Neural cell (in vitro differentiated cells): ENCODE measurements at regions not wholly inside any gene's neighbourhood (a gene's known extent, or its start where the extent isn't known, plus 50 kb on each side); places are given as distances from the start of the nearest gene placed in this dataset.

Experiments
- H2AFZ ChIP-seq: fragments of 200-600, 300-800 bp; sonication (generic), shearing (Covaris generic); 2 replicates; pipeline ENCODE4 v1.6.0; 2014; ENCODE audit warnings: low read depth, mild to moderate bottlenecking, antibody characterized with exemption, low read length, moderate library complexity
- H3F3A ChIP-seq: fragments of 200-600 bp; shearing (Covaris generic); 2 replicates; pipeline ENCODE4 v1.6.1; 2016; ENCODE audit warnings: mild to moderate bottlenecking, moderate library complexity, mixed read lengths, antibody characterized with exemption, low read length; ENCODE audit not compliant: insufficient read depth, poor library complexity, severe bottlenecking
- H3K27ac ChIP-seq: fragments of 200-600, 300-800 bp; sonication (generic), shearing (Covaris generic); 2 replicates; pipeline ENCODE4 v1.5.1; 2014; ENCODE audit warnings: mild to moderate bottlenecking, low read length, moderate library complexity
- H3K27me3 ChIP-seq: fragments of 300-800, 200-600 bp; sonication (generic), shearing (Covaris generic); 2 replicates; pipeline ENCODE4 v1.6.0; 2014; ENCODE audit warnings: mild to moderate bottlenecking, low read depth, low read length, moderate library complexity; ENCODE audit not compliant: insufficient read depth
- H3K36me3 ChIP-seq: fragments of 300-800, 200-600 bp; sonication (generic), shearing (Covaris generic); 2 replicates; pipeline ENCODE4 v1.5.1; 2014; ENCODE audit warnings: mild to moderate bottlenecking, antibody characterized with exemption, low read length, moderate library complexity; ENCODE audit not compliant: insufficient read depth
- H3K4me2 ChIP-seq: fragments of 300-800, 200-600 bp; sonication (generic), shearing (Covaris generic); 2 replicates; pipeline ENCODE4 v1.6.0; 2014; ENCODE audit warnings: mild to moderate bottlenecking, low read length
- H3K4me3 ChIP-seq: fragments of 300-800, 200-600 bp; sonication (generic), shearing (Covaris generic); 2 replicates; pipeline ENCODE4 v1.5.1; 2014; ENCODE audit warnings: mild to moderate bottlenecking, low read length, moderate library complexity
- H3K79me2 ChIP-seq: fragments of 200-600 bp; shearing (Covaris generic); replicated peaks from 2 replicates; pipeline ENCODE4 v1.6.0; 2014; ENCODE audit warnings: mild to moderate bottlenecking, low read length, moderate library complexity; ENCODE audit not compliant: insufficient read depth
- H3K9ac ChIP-seq: fragments of 300-800, 200-600 bp; sonication (generic), shearing (Covaris generic); 2 replicates; pipeline ENCODE4 v1.6.1; 2016; ENCODE audit warnings: mild to moderate bottlenecking, low read length, mixed read lengths
- H3K9me2 ChIP-seq: fragments of 200-600 bp; shearing (Covaris generic); 2 replicates; pipeline ENCODE4 v1.6.1; 2016; ENCODE audit warnings: mild to moderate bottlenecking, low read length, mixed read lengths; ENCODE audit not compliant: insufficient read depth
- H3K9me3 ChIP-seq: fragments of 200-600, 300-800 bp; sonication (generic), shearing (Covaris generic); 2 replicates; pipeline ENCODE4 v1.6.1; 2016; ENCODE audit warnings: mild to moderate bottlenecking, mixed run types, low read length, moderate library complexity, mixed read lengths
- H4K20me1 ChIP-seq: fragments of 200-600 bp; shearing (Covaris generic); 2 replicates; pipeline ENCODE4 v1.6.1; 2016; ENCODE audit warnings: mild to moderate bottlenecking, mixed run types; ENCODE audit not compliant: insufficient read depth
- CTCF ChIP-seq: fragments of 450-650 bp; IDR thresholded peaks from 2 replicates; pipeline ENCODE4 v1.5.1; 2014; ENCODE audit warnings: antibody characterized with exemption, mild to moderate bottlenecking, moderate library complexity; ENCODE audit not compliant: poor library complexity, severe bottlenecking
- EP300 ChIP-seq: fragments of 450-650 bp; conservative IDR thresholded peaks from 2 replicates; pipeline ENCODE4 v1.6.1; 2014; ENCODE audit warnings: antibody characterized with exemption, mild to moderate bottlenecking, moderate library complexity; ENCODE audit not compliant: poor library complexity, severe bottlenecking
- EZH2 ChIP-seq: fragments of 200-600, 300-800 bp; shearing (Covaris generic), sonication (generic); IDR thresholded peaks from 2 replicates; pipeline ENCODE4 v1.6.1; 2014; ENCODE audit warnings: antibody characterized with exemption, low read length, borderline replicate concordance, mild to moderate bottlenecking; ENCODE audit not compliant: insufficient read depth, poor library complexity, severe bottlenecking
- MXI1 ChIP-seq: fragments of 450-650 bp; conservative IDR thresholded peaks from 2 replicates; pipeline ENCODE4 v1.6.1; 2014; ENCODE audit warnings: antibody characterized with exemption, mild to moderate bottlenecking; ENCODE audit not compliant: poor library complexity, severe bottlenecking
- POLR2AphosphoS5 ChIP-seq: IDR thresholded peaks from 2 replicates; pipeline ENCODE4 v1.6.1; 2012
- RAD21 ChIP-seq: fragments of 450-650 bp; conservative IDR thresholded peaks from 2 replicates; pipeline ENCODE4 v1.6.1; 2014; ENCODE audit warnings: antibody characterized with exemption, mild to moderate bottlenecking, moderate library complexity
- REST ChIP-seq: IDR thresholded peaks from 2 replicates; pipeline ENCODE4 v1.6.1; 2012; ENCODE audit warnings: borderline replicate concordance
- SMC3 ChIP-seq: fragments of 450-650 bp; conservative IDR thresholded peaks from 2 replicates; pipeline ENCODE4 v1.6.1; 2014; ENCODE audit warnings: antibody characterized with exemption, mild to moderate bottlenecking, moderate library complexity; ENCODE audit not compliant: poor library complexity
- TAF1 ChIP-seq: IDR thresholded peaks from 2 replicates; pipeline ENCODE4 v1.6.1; 2012; ENCODE audit warnings: low read depth

- no peaks in the 10 kb centered on the region for H3K36me3 ChIP-seq
- H3K27me3 ChIP-seq: no peaks in the 10 kb centered on the region
- H3K9ac ChIP-seq: no peak overlapping the region
- H4K20me1 ChIP-seq: no peaks in the 10 kb centered on the region
- H3K27ac ChIP-seq: no peak overlapping the region
- H3K9me3 ChIP-seq: no peaks in the 10 kb centered on the region
- H3F3A ChIP-seq: no peaks in the 10 kb centered on the region
- H3K9me2 ChIP-seq: no peaks in the 10 kb centered on the region
- no peak overlapping the region for H2AFZ ChIP-seq
- no peaks in the 10 kb centered on the region for H3K79me2 ChIP-seq
- H3K4me2 ChIP-seq: no peak overlapping the region
- no peak overlapping the region for H3K4me3 ChIP-seq
- TF ChIP-seq TAF1: no peak
- TF ChIP-seq EZH2: no peak
- no peak for TF ChIP-seq CTCF
- TF ChIP-seq RAD21: no peak
- TF ChIP-seq POLR2AphosphoS5: no peak
- no peak for TF ChIP-seq MXI1
- no peak for TF ChIP-seq REST
- TF ChIP-seq SMC3: no peak
- no peak for TF ChIP-seq EP300
Measured at GRCh38 chr10:94174838-94175237, 181.1 kb downstream of the PLCE1 start.

- Histone ChIP-seq H3K9me2 (no peaks in the 10 kb centered on the region), H3F3A (no peaks in the 10 kb centered on the region), H3K27me3 (no peaks in the 10 kb centered on the region), H3K9me3 (no peaks in the 10 kb centered on the region), H4K20me1 (no peaks in the 10 kb centered on the region), H3K4me3 (no peak overlapping the region), H3K4me2 (no peak overlapping the region), H2AFZ (no peak overlapping the region), H3K36me3 (no peaks in the 10 kb centered on the region), H3K27ac (no peak overlapping the region), H3K79me2 (no peaks in the 10 kb centered on the region), H3K9ac (no peak overlapping the region)
- TF ChIP-seq SMC3 (no peak), CTCF (no peak), POLR2AphosphoS5 (no peak), EZH2 (no peak), EP300 (no peak), MXI1 (no peak), RAD21 (no peak), TAF1 (no peak), REST (no peak)
Measured at GRCh38 chr10:94178475-94179253, 184.1 kb downstream of the NOC3L start.
